HG03354 (cell line): ENCODE measurements at regions not wholly inside any gene's neighbourhood (a gene's known extent, or its start where the extent isn't known, plus 50 kb on each side); places are given as distances from the start of the nearest gene placed in this dataset.
"Not testable (repeated sequence)": the region's sequence is repeated elsewhere in the genome, so short reads cannot be mapped to it uniquely, and the experiment has no call there.

Experiments
- ATAC-seq: cut with Tn5 transposase; IDR thresholded peaks from one replicate; pipeline ENCODE4 v1.9.1; 2021; ENCODE audit warnings: mild to moderate bottlenecking; ENCODE audit not compliant: unreplicated experiment, poor library complexity, severe bottlenecking

- ATAC-seq: no peak
These were observed 237.5 kb downstream of the SHOX start for GRCh38 chrX:867966-868647.

GRCh38 chrX:867502-867901 is 236.9 kb downstream of the SHOX start:
- no peak for ATAC-seq

GRCh38 chrX:866441-866990 is 235.9 kb downstream of the SHOX start:
- no peak for ATAC-seq

GRCh38 chrX:865422-865821 is 234.8 kb downstream of the SHOX start:
- ATAC-seq: no peak

- ATAC-seq: no peak
These were observed 231.3 kb downstream of the SHOX start for GRCh38 chrX:861921-862320.

- ATAC-seq: no peak
These were observed 230.8 kb downstream of the SHOX start for GRCh38 chrX:861340-861890.

GRCh38 chrX:859329-859728 is 228.7 kb downstream of the SHOX start:
- ATAC-seq: no peak

GRCh38 chrX:858542-859078 is 228.0 kb downstream of the SHOX start:
- no peak for ATAC-seq

- ATAC-seq: no peak
These were observed 226.8 kb downstream of the SHOX start for GRCh38 chrX:857376-857775.

GRCh38 chrX:856566-857290 is 226.1 kb downstream of the SHOX start:
- ATAC-seq: no peak

GRCh38 chrX:853304-853703 is 222.7 kb downstream of the SHOX start:
- no peak for ATAC-seq

GRCh38 chrX:850471-850916 is 219.9 kb downstream of the SHOX start:
- ATAC-seq: no peak

GRCh38 chrX:848386-848785 is 217.8 kb downstream of the SHOX start:
- ATAC-seq: no peak

- no peak for ATAC-seq
These were observed 212.7 kb downstream of the SHOX start for GRCh38 chrX:843306-843705.

GRCh38 chrX:840556-840955 is 210.0 kb downstream of the SHOX start:
- ATAC-seq: no peak

- not testable (repeated sequence) for ATAC-seq
These were observed 208.1 kb downstream of the SHOX start for GRCh38 chrX:838666-839065.

GRCh38 chrX:835857-836256 is 205.3 kb downstream of the SHOX start:
- not testable (repeated sequence) for ATAC-seq

- ATAC-seq: no peak
These were observed 199.9 kb downstream of the SHOX start for GRCh38 chrX:830532-830931.

GRCh38 chrX:829145-829544 is 198.6 kb downstream of the SHOX start:
- ATAC-seq: no peak

- no peak for ATAC-seq
These were observed 197.9 kb downstream of the SHOX start for GRCh38 chrX:828411-828959.
